ENCODE measurements at regions not wholly inside any gene's neighbourhood (a gene's known extent, or its start where the extent isn't known, plus 50 kb on each side); places are given as distances from the start of the nearest gene placed in this dataset.

GRCh38 chr7:57370066-57370738, 79.8 kb upstream of the ZNF716 start:
- no peak for DNase-seq

GRCh38 chr7:57370739-57371098, 79.3 kb upstream of the ZNF716 start:
- DNase-seq, result no peak

- no peak for DNase-seq
Measured at GRCh38 chr7:57375783-57376182, 74.2 kb upstream of the ZNF716 start.

- no peak for DNase-seq
Measured at GRCh38 chr7:57381581-57381980, 68.4 kb upstream of the ZNF716 start.

- no peak for DNase-seq
Measured at GRCh38 chr7:57384380-57384779, 65.6 kb upstream of the ZNF716 start.

- no peak for DNase-seq
Measured at GRCh38 chr7:57385668-57386067, 64.3 kb upstream of the ZNF716 start.

GRCh38 chr7:57388761-57389160, 61.2 kb upstream of the ZNF716 start:
- no peak for DNase-seq

GRCh38 chr7:57398548-57398947, 51.4 kb upstream of the ZNF716 start:
- DNase-seq, result no peak

- DNase-seq, result no peak
Measured at GRCh38 chr7:57399251-57399940, 50.6 kb upstream of the ZNF716 start.

- no peak for DNase-seq
Measured at GRCh38 chr7:57399972-57400371, 50.0 kb upstream of the ZNF716 start.

Data from midbrain (tissue), 1 donor.